IPS-18c (cell line): ENCODE measurements at regions not wholly inside any gene's neighbourhood (a gene's known extent, or its start where the extent isn't known, plus 50 kb on each side); places are given as distances from the start of the nearest gene placed in this dataset.

ENCODE experiments used
- H3K4me3 ChIP-seq: 2 replicates; pipeline ENCODE4 v1.7.0; 2013; ENCODE audit warnings: low read depth, mild to moderate bottlenecking, low read length, moderate library complexity; ENCODE audit not compliant: insufficient read depth
- H3K9me3 ChIP-seq: one replicate; pipeline ENCODE4 v1.6.1; 2013; ENCODE audit warnings: mild to moderate bottlenecking, low read length, moderate library complexity; ENCODE audit not compliant: control insufficient read depth, insufficient read depth

GRCh38 chr4:179478608-179479007, 2036.4 kb upstream of the AGA start:
- Histone ChIP-seq H3K9me3 (no peaks in the 10 kb centered on the region), H3K4me3 (no peak overlapping the region)

GRCh38 chr4:179485781-179486180, 2043.5 kb upstream of the AGA start:
- Histone ChIP-seq H3K4me3 (no peak overlapping the region), H3K9me3 (no peaks in the 10 kb centered on the region)

GRCh38 chr4:179486570-179487335, 2044.5 kb upstream of the AGA start:
- Histone ChIP-seq H3K9me3 (no peaks in the 10 kb centered on the region), H3K4me3 (no peak overlapping the region)

- Histone ChIP-seq H3K4me3 (no peak overlapping the region), H3K9me3 (no peaks in the 10 kb centered on the region)
Observed at GRCh38 chr4:179492260-179493080, 2050.2 kb upstream of the AGA start.

GRCh38 chr4:179503976-179504375, 2061.7 kb upstream of the AGA start:
- no peak overlapping the region for H3K4me3 ChIP-seq
- H3K9me3 ChIP-seq = no peaks in the 10 kb centered on the region

GRCh38 chr4:179509489-179509888, 2067.3 kb upstream of the AGA start:
- Histone ChIP-seq H3K4me3 (no peak overlapping the region), H3K9me3 (no peaks in the 10 kb centered on the region)

GRCh38 chr4:179521952-179522351, 2079.7 kb upstream of the AGA start:
- Histone ChIP-seq H3K9me3 (no peaks in the 10 kb centered on the region), H3K4me3 (no peak overlapping the region)

GRCh38 chr4:179530958-179531357, 2088.7 kb upstream of the AGA start:
- no peak overlapping the region for H3K4me3 ChIP-seq

GRCh38 chr4:179536694-179537093, 2094.5 kb upstream of the AGA start:
- no peaks in the 10 kb centered on the region for H3K9me3 ChIP-seq
- H3K4me3 ChIP-seq = no peak overlapping the region

More at GRCh38 chr4:179530958-179531357, 2088.7 kb upstream of the AGA start:
- H3K9me3 ChIP-seq = no peaks in the 10 kb centered on the region

- Histone ChIP-seq H3K9me3 (no peaks in the 10 kb centered on the region), H3K4me3 (no peak overlapping the region)
Observed at GRCh38 chr4:179539641-179540040, 2097.4 kb upstream of the AGA start.

GRCh38 chr4:179543771-179544170, 2101.5 kb upstream of the AGA start:
- Histone ChIP-seq H3K9me3 (peaks cover 4% of the 10 kb centered on the region), H3K4me3 (no peak overlapping the region)

- Histone ChIP-seq H3K9me3 (peaks cover 4% of the 10 kb centered on the region), H3K4me3 (no peak overlapping the region)
Observed at GRCh38 chr4:179544496-179544895, 2102.3 kb upstream of the AGA start.

GRCh38 chr4:179552131-179552530, 2109.9 kb upstream of the AGA start:
- peaks cover 4% of the 10 kb centered on the region for H3K9me3 ChIP-seq
- H3K4me3 ChIP-seq = no peak overlapping the region

GRCh38 chr4:179563741-179564140, 2121.5 kb upstream of the AGA start:
- Histone ChIP-seq H3K4me3 (no peak overlapping the region), H3K9me3 (no peaks in the 10 kb centered on the region)

- H3K4me3 ChIP-seq = no peak overlapping the region
- no peaks in the 10 kb centered on the region for H3K9me3 ChIP-seq
Observed at GRCh38 chr4:179569549-179569948, 2127.3 kb upstream of the AGA start.

GRCh38 chr4:179582164-179582905, 2140.1 kb upstream of the AGA start:
- H3K9me3 ChIP-seq = no peaks in the 10 kb centered on the region
- no peak overlapping the region for H3K4me3 ChIP-seq

- Histone ChIP-seq H3K4me3 (no peak overlapping the region), H3K9me3 (no peaks in the 10 kb centered on the region)
Observed at GRCh38 chr4:179583221-179583620, 2141.0 kb upstream of the AGA start.

GRCh38 chr4:179584101-179584500, 2141.9 kb upstream of the AGA start:
- Histone ChIP-seq H3K4me3 (no peak overlapping the region), H3K9me3 (no peaks in the 10 kb centered on the region)
